IMR-90 (cell line): ENCODE measurements at regions not wholly inside any gene's neighbourhood (a gene's known extent, or its start where the extent isn't known, plus 50 kb on each side); places are given as distances from the start of the nearest gene placed in this dataset.

Experiments
- ATAC-seq: fragments of 200-7000 bp; cut with Tn5 transposase; 2 replicates; pipeline ENCODE4 v1.9.1; 2020; ENCODE audit warnings: low read depth, mild to moderate bottlenecking, moderate library complexity
- BruUV-seq: library from RNA; stranded (reverse); fragments of 400-500 nt; replicated peaks from 2 replicates; lab custom pipeline; 2021; lab: Mats Ljungman, UMichigan
- CTCF ChIA-PET: fragments of 300-600 bp; formaldehyde crosslinking; extraction: SDS; loops from one replicate; lab custom pipeline; 2021; ENCODE audit warnings: antibody characterized with exemption; lab: Yijun Ruan, JAX
- POLR2A ChIA-PET: fragments of 300-600 bp; sonication (Branson Sonifier 250); formaldehyde crosslinking; loops from one replicate; lab custom pipeline; 2022; ENCODE audit warnings: antibody characterized with exemption; ENCODE audit not compliant: unreplicated experiment; lab: Charles Lee
- DNase-seq: peaks from one replicate; pipeline ENCODE4 v3.0.0; 2013
- H2AFZ ChIP-seq: replicated peaks from 2 replicates; pipeline ENCODE3; 2013; ENCODE audit warnings: low read length, mild to moderate bottlenecking; ENCODE audit not compliant: poor library complexity
- H2AK5ac ChIP-seq: 2 replicates; pipeline ENCODE4 v1.6.1; 2013; ENCODE audit warnings: low read depth, low read length, inconsistent platforms
- H2AK9ac ChIP-seq: replicated peaks from 2 replicates; pipeline ENCODE3; 2013; ENCODE audit warnings: mild to moderate bottlenecking, low read depth, low read length, moderate library complexity; ENCODE audit not compliant: poor library complexity
- H2BK120ac ChIP-seq: 2 replicates; pipeline ENCODE4 v1.6.1; 2013; ENCODE audit warnings: low read depth, low read length, inconsistent platforms
- H2BK15ac ChIP-seq: 3 replicates; pipeline ENCODE4 v1.6.1; 2013; ENCODE audit warnings: low read depth, low read length, inconsistent platforms
- H2BK20ac ChIP-seq: 2 replicates; pipeline ENCODE4 v1.6.1; 2013; ENCODE audit warnings: low read depth, mild to moderate bottlenecking, inconsistent platforms, low read length, moderate library complexity
- H2BK5ac ChIP-seq: 2 replicates; pipeline ENCODE4 v1.6.1; 2013; ENCODE audit warnings: mild to moderate bottlenecking, low read depth, low read length, inconsistent platforms; ENCODE audit not compliant: poor library complexity, severe bottlenecking
- H3K14ac ChIP-seq: replicated peaks from 2 replicates; pipeline ENCODE4 v1.6.1; 2013; ENCODE audit warnings: low read depth, low read length, inconsistent platforms
- H3K18ac ChIP-seq: 2 replicates; pipeline ENCODE4 v1.6.1; 2013; ENCODE audit warnings: low read depth, low read length, control low read depth
- H3K23ac ChIP-seq: 2 replicates; pipeline ENCODE4 v1.6.1; 2013; ENCODE audit warnings: low read depth, low read length, inconsistent platforms
- H3K27ac ChIP-seq: 2 replicates; pipeline ENCODE4 v1.5.1; 2013; ENCODE audit warnings: mild to moderate bottlenecking, control low read depth, low read length; ENCODE audit not compliant: insufficient read depth
- H3K27me3 ChIP-seq: 2 replicates; pipeline ENCODE4 v1.6.1; 2013; ENCODE audit warnings: low read length; ENCODE audit not compliant: control insufficient read depth, insufficient read depth
- H3K36me3 ChIP-seq: 2 replicates; pipeline ENCODE4 v1.6.1; 2013; ENCODE audit warnings: low read length, mixed read lengths; ENCODE audit not compliant: control insufficient read depth, insufficient read depth
- H3K4ac ChIP-seq: 2 replicates; pipeline ENCODE4 v1.6.1; 2013; ENCODE audit warnings: low read depth, low read length, inconsistent platforms
- H3K4me1 ChIP-seq: 2 replicates; pipeline ENCODE4 v1.6.1; 2013; ENCODE audit warnings: low read length, mixed read lengths; ENCODE audit not compliant: control insufficient read depth, insufficient read depth
- H3K4me2 ChIP-seq: 2 replicates; pipeline ENCODE4 v1.6.1; 2013; ENCODE audit warnings: low read depth, mild to moderate bottlenecking, control low read depth, low read length, moderate library complexity
- H3K4me3 ChIP-seq: 2 replicates; pipeline ENCODE4 v1.5.1; 2013; ENCODE audit warnings: low read depth, mild to moderate bottlenecking, control low read depth, low read length, moderate library complexity; ENCODE audit not compliant: insufficient read depth
- H3K56ac ChIP-seq: 2 replicates; pipeline ENCODE4 v1.6.1; 2013; ENCODE audit warnings: low read length, inconsistent platforms; ENCODE audit not compliant: insufficient read depth; ENCODE audit errors: extremely low read depth
- H3K79me1 ChIP-seq, 2 experiments: 2 replicates each; pipeline ENCODE4 v1.6.1; 2013; ENCODE audit warnings: low read length in 2 of 2, inconsistent platforms in 1 of 2, low read depth in 1 of 2
- H3K9ac ChIP-seq: 2 replicates; pipeline ENCODE4 v1.6.1; 2013; ENCODE audit warnings: low read depth, low read length, control low read depth
- H3K9me1 ChIP-seq: 2 replicates; pipeline ENCODE4 v1.6.1; 2013; ENCODE audit warnings: low read length, inconsistent platforms; ENCODE audit not compliant: insufficient read depth
- H3K9me3 ChIP-seq: 2 replicates; pipeline ENCODE4 v1.6.1; 2013; ENCODE audit warnings: low read length; ENCODE audit not compliant: control insufficient read depth, insufficient read depth
- H4K20me1 ChIP-seq: 2 replicates; pipeline ENCODE4 v1.6.1; 2013; ENCODE audit warnings: low read length, inconsistent platforms; ENCODE audit not compliant: insufficient read depth
- H4K5ac ChIP-seq: 2 replicates; pipeline ENCODE4 v1.6.1; 2013; ENCODE audit warnings: mild to moderate bottlenecking, low read depth, low read length, control low read depth
- H4K8ac ChIP-seq, 2 experiments: 2 replicates each; pipeline ENCODE4 v1.6.1; 2013; ENCODE audit warnings: low read depth in 2 of 2, low read length in 2 of 2, control low read depth in 1 of 2, inconsistent platforms in 1 of 2
- H4K91ac ChIP-seq: 2 replicates; pipeline ENCODE4 v1.6.1; 2013; ENCODE audit warnings: low read depth, low read length, inconsistent platforms; ENCODE audit not compliant: insufficient read depth
- BHLHE40 ChIP-seq: fragments of 150-350 bp; IDR thresholded peaks from 2 replicates; pipeline ENCODE4 v1.6.1; 2016; ENCODE audit warnings: mild to moderate bottlenecking, low read depth, low read length
- CTCF ChIP-seq: conservative IDR thresholded peaks from 2 replicates; pipeline ENCODE4 v1.5.1; 2012; ENCODE audit warnings: mild to moderate bottlenecking, low read depth, low read length, improper control_type of control experiment
- MAZ ChIP-seq: IDR thresholded peaks from 2 replicates; pipeline ENCODE4 v1.6.1; 2012; ENCODE audit warnings: low read depth, mild to moderate bottlenecking, low read length, improper control_type of control experiment, moderate library complexity, borderline replicate concordance
- MXI1 ChIP-seq: IDR thresholded peaks from 2 replicates; pipeline ENCODE4 v1.6.1; 2012; ENCODE audit warnings: low read depth, mild to moderate bottlenecking, low read length, moderate library complexity, borderline replicate concordance
- NFE2L2 ChIP-seq: fragments of 150-350 bp; IDR thresholded peaks from 2 replicates; pipeline ENCODE4 v1.6.1; 2016; ENCODE audit warnings: low read depth, mild to moderate bottlenecking, low read length
- POLR2A ChIP-seq: IDR thresholded peaks from 2 replicates; pipeline ENCODE4 v1.6.1; 2012; ENCODE audit warnings: mild to moderate bottlenecking, low read depth, low read length
- RAD21 ChIP-seq: IDR thresholded peaks from 2 replicates; pipeline ENCODE4 v1.6.1; 2012; ENCODE audit warnings: low read length, improper control_type of control experiment
- RCOR1 ChIP-seq: IDR thresholded peaks from 2 replicates; pipeline ENCODE4 v1.6.1; 2012; ENCODE audit warnings: mild to moderate bottlenecking, low read length, improper control_type of control experiment; ENCODE audit not compliant: insufficient replicate concordance
- SMC3 ChIP-seq: fragments of 150-350 bp; IDR thresholded peaks from 2 replicates; pipeline ENCODE4 v1.6.1; 2016; ENCODE audit warnings: low read depth, mild to moderate bottlenecking, antibody characterized with exemption, low read length, moderate library complexity
- WGBS, 2 experiments: methylation state at CpG; one replicate each; pipeline versions ENCODE4 v1.1.5 to v1.1.7; 2013; ENCODE audit warnings: missing lambda C conversion rate in 2 of 2; ENCODE audit not compliant: insufficient read length in 1 of 2; ENCODE audit errors: extremely low coverage in 2 of 2; 5-methylcytosine and 5-hydroxymethylcytosine counted together
- dilution Hi-C: fragments of 300-500 bp; cut with HindIII; formaldehyde crosslinking; loops from one replicate; pipeline ENCODE4 v1.14.3; 2018; ENCODE audit warnings: low sequenced_read_pairs; ENCODE audit not compliant: unreplicated experiment
- in situ Hi-C: fragments of 300-500 bp; cut with MboI; formaldehyde crosslinking; loops from 3 replicates; pipeline ENCODE4 v1.14.3; 2019; ENCODE audit warnings: low sequenced_read_pairs, inconsistent platforms, mixed read lengths
- intact Hi-C: fragments of 100-400 bp; cut with micrococcal nuclease; formaldehyde crosslinking; loops from 2 replicates; pipeline ENCODE4 v1.10.0; 2022

- peak overlapping the region; percentile 40 for H3K9ac ChIP-seq
- WGBS, 2 experiments = 71% methylated on average over 4 of the region's 14 CpGs; no CpG with 5 or more reads in 1 of the 2 experiments
- H3K27ac ChIP-seq = peak overlapping the region; percentile 82
- intact Hi-C loops (no loop called here), dilution Hi-C loops (no loop called here), in situ Hi-C loops (no loop called here)
- H3K4me1 ChIP-seq = peaks cover 30% of the 10 kb centered on the region
- DNase-seq (peak; percentile 87), ATAC-seq (peak; percentile 78)
- peaks cover 0 to 13% of the 10 kb centered on the region in 2 experiments; a peak in 1 of 4 replicates for H3K79me1 ChIP-seq
- no peak overlapping the region for H3K4me3 ChIP-seq
- H3K27me3 ChIP-seq = no peaks in the 10 kb centered on the region
- no peaks in the 10 kb centered on the region for H3K9me3 ChIP-seq
- H2BK15ac ChIP-seq = peak overlapping the region; percentile 71; the same call in 2 of the 3 replicates
- TF ChIP-seq POLR2A (peak; percentile 10; the same call in 1 of the 2 replicates), RAD21 (peak; percentile 29), MXI1 (no peak), RCOR1 (no peak), SMC3 (peak; percentile 24; the same call in 1 of the 2 replicates), MAZ (peak; percentile 26; the same call in 1 of the 2 replicates), CTCF (no peak), BHLHE40 (peak; percentile 84), NFE2L2 (no peak)
- peak overlapping the region; percentile 95 for H2BK5ac ChIP-seq
- H4K8ac ChIP-seq = peak overlapping the region; percentile 49 to 81
- peak overlapping the region; percentile 71 for H2AK5ac ChIP-seq
- ChIA-PET CTCF (interaction anchor here (0.5 to 1.1 kb wide), 2 partner anchors 15 to 22 kb away, joined by 4 read pairs; no protein-coding TSS in a partner anchor), POLR2A (interaction anchor here (1.1 kb wide), 1 partner anchor 378 kb away, joined by 5 read pairs; the partner anchor contains the start of gene IRF2BP2)
- H3K23ac ChIP-seq = peak overlapping the region; percentile 40; the same call in 1 of the 2 replicates
- H4K5ac ChIP-seq = peak overlapping the region; percentile 85
- peak overlapping the region; percentile 47 for H2AK9ac ChIP-seq
- peak overlapping the region; percentile 91 for H3K14ac ChIP-seq
- H2BK20ac ChIP-seq = peak overlapping the region; percentile 93
- H4K20me1 ChIP-seq = no peaks in the 10 kb centered on the region
- no TSS peak for BruUV-seq
- H2BK120ac ChIP-seq = peak overlapping the region; percentile 92
- H2AFZ ChIP-seq = peak overlapping the region; percentile 73
- H3K18ac ChIP-seq = peak overlapping the region; percentile 98
- H3K36me3 ChIP-seq = no peaks in the 10 kb centered on the region
- H3K9me1 ChIP-seq = peaks cover 16% of the 10 kb centered on the region
- peak overlapping the region; percentile 6; the same call in 1 of the 2 replicates for H3K4me2 ChIP-seq
- H3K56ac ChIP-seq = peak overlapping the region; percentile 57; the same call in 1 of the 2 replicates
- H4K91ac ChIP-seq = peak overlapping the region; percentile 86
- H3K4ac ChIP-seq = peak overlapping the region; percentile 87
These were observed 141.1 kb downstream of the TOMM20 start for GRCh38 chr1:234987415-234988154.
